SK-N-SH treated with all-trans-retinoic acid at 6 μM for 48 hours (cell line): ENCODE measurements at regions not wholly inside any gene's neighbourhood (a gene's known extent, or its start where the extent isn't known, plus 50 kb on each side); places are given as distances from the start of the nearest gene placed in this dataset.
"Not testable (repeated sequence)": the region's sequence is repeated elsewhere in the genome, so short reads cannot be mapped to it uniquely, and the experiment has no call there.

ENCODE experiments used
- ATAC-seq: fragments of 200-7000 bp; cut with Tn5 transposase; 3 replicates; pipeline ENCODE4 v1.9.1; 2020; ENCODE audit warnings: mild to moderate bottlenecking, moderate library complexity
- ARNTL ChIP-seq: fragments of 450-650 bp; formaldehyde crosslinking; IDR thresholded peaks from 2 replicates; pipeline ENCODE4 v1.5.0; 2020; ENCODE audit warnings: low read depth, mild to moderate bottlenecking, moderate library complexity, borderline replicate concordance
- CREB5 ChIP-seq: fragments of 250-450 bp; sonication (Bioruptor Pico); IDR thresholded peaks from 2 replicates; pipeline ENCODE4 v1.5.1; 2020; ENCODE audit warnings: low read depth, mild to moderate bottlenecking, moderate library complexity
- CSRNP3 ChIP-seq: fragments of 250-450 bp; sonication (Bioruptor Pico); IDR thresholded peaks from 2 replicates; pipeline ENCODE4 v1.5.1; 2021; ENCODE audit warnings: mild to moderate bottlenecking, moderate library complexity
- ESRRG ChIP-seq: fragments of 250-450 bp; sonication (Bioruptor Pico); IDR thresholded peaks from 2 replicates; pipeline ENCODE4 v1.6.1; 2021; ENCODE audit warnings: mild to moderate bottlenecking
- GLIS3 ChIP-seq: fragments of 250-450 bp; sonication (Bioruptor Pico); IDR thresholded peaks from 2 replicates; pipeline ENCODE4 v1.5.0; 2020; ENCODE audit warnings: mild to moderate bottlenecking, moderate library complexity
- ISL1 ChIP-seq: fragments of 250-450 bp; sonication (Bioruptor Pico); IDR thresholded peaks from 2 replicates; pipeline ENCODE4 v2.1.2; 2022; ENCODE audit warnings: mild to moderate bottlenecking, moderate library complexity
- PATZ1 ChIP-seq: fragments of 250-450 bp; sonication (Bioruptor Pico); IDR thresholded peaks from 2 replicates; pipeline ENCODE4 v1.8.0; 2020; ENCODE audit warnings: mild to moderate bottlenecking, moderate library complexity, borderline replicate concordance
- POU6F1 ChIP-seq: fragments of 250-450 bp; sonication (Bioruptor Pico); IDR thresholded peaks from 2 replicates; pipeline ENCODE4 v1.8.0; 2021; ENCODE audit warnings: low read depth, mild to moderate bottlenecking, moderate library complexity, borderline replicate concordance
- PPARA ChIP-seq: fragments of 250-450 bp; sonication (Bioruptor Pico); IDR thresholded peaks from 2 replicates; pipeline ENCODE4 v1.5.0; 2020; ENCODE audit warnings: mild to moderate bottlenecking, borderline replicate concordance
- RARB ChIP-seq: fragments of 250-450 bp; sonication (Bioruptor Pico); IDR thresholded peaks from 2 replicates; pipeline ENCODE4 v1.8.0; 2021; ENCODE audit warnings: mild to moderate bottlenecking, moderate library complexity
- SNAI2 ChIP-seq: fragments of 250-450 bp; sonication (Bioruptor Pico); IDR thresholded peaks from 2 replicates; pipeline ENCODE4 v1.5.0; 2020; ENCODE audit warnings: mild to moderate bottlenecking, moderate library complexity
- TCF4 ChIP-seq: fragments of 250-450 bp; sonication (Bioruptor Pico); IDR thresholded peaks from 2 replicates; pipeline ENCODE4 v1.8.0; 2021; ENCODE audit warnings: mild to moderate bottlenecking, moderate library complexity, borderline replicate concordance
- TSHZ2 ChIP-seq: fragments of 250-450 bp; sonication (Bioruptor Pico); IDR thresholded peaks from 2 replicates; pipeline ENCODE4 v1.5.0; 2020; ENCODE audit warnings: mild to moderate bottlenecking, moderate library complexity
- ZC3H10 ChIP-seq: fragments of 250-450 bp; sonication (Bioruptor Pico); IDR thresholded peaks from 2 replicates; pipeline ENCODE4 v1.5.1; 2021; ENCODE audit warnings: mild to moderate bottlenecking, moderate library complexity
- ZFP3 ChIP-seq: fragments of 250-450 bp; sonication (Bioruptor Pico); IDR thresholded peaks from 2 replicates; pipeline ENCODE4 v1.5.0; 2020; ENCODE audit warnings: mild to moderate bottlenecking, moderate library complexity
- ZFP30 ChIP-seq: fragments of 450-650 bp; formaldehyde crosslinking; IDR thresholded peaks from 2 replicates; pipeline ENCODE4 v1.5.0; 2022; ENCODE audit warnings: mild to moderate bottlenecking, moderate library complexity
- ZNF565 ChIP-seq: fragments of 450-650 bp; formaldehyde crosslinking; conservative IDR thresholded peaks from 2 replicates; pipeline ENCODE4 v1.5.0; 2020; ENCODE audit warnings: low read depth, mild to moderate bottlenecking, moderate library complexity
- ZNF70 ChIP-seq: fragments of 450-650 bp; formaldehyde crosslinking; IDR thresholded peaks from 2 replicates; pipeline ENCODE4 v1.5.0; 2020; ENCODE audit warnings: mild to moderate bottlenecking, moderate library complexity
- ZNF8 ChIP-seq: fragments of 450-650 bp; formaldehyde crosslinking; IDR thresholded peaks from 2 replicates; pipeline ENCODE4 v1.5.0; 2020; ENCODE audit warnings: mild to moderate bottlenecking, moderate library complexity

GRCh38 chr6:135606392-135606791, 108.9 kb upstream of the AHI1 start (continued):
- TF ChIP-seq CREB5 (CRISPR knock-in tag) (no peak), ISL1 (no peak), ZNF70 (no peak), ZNF565 (CRISPR knock-in tag) (no peak), ZFP30 (CRISPR knock-in tag) (no peak)
- TF ChIP-seq, all 23 proteins: peak for 0

- TF ChIP-seq ISL1 (no peak), GLIS3 (no peak), PPARA (no peak), ZNF565 (CRISPR knock-in tag) (no peak), CSRNP3 (CRISPR knock-in tag) (no peak), ZNF8 (no peak), ZFP30 (CRISPR knock-in tag) (no peak), RARB (no peak), PATZ1 (CRISPR knock-in tag) (no peak)
- ATAC-seq, result no peak
Observed at GRCh38 chr6:135608031-135608430, 110.5 kb upstream of the AHI1 start.

- not testable (repeated sequence) for ATAC-seq
Observed at GRCh38 chr6:135610192-135610591, 112.7 kb upstream of the AHI1 start.

GRCh38 chr6:135616655-135617054, 119.1 kb upstream of the AHI1 start:
- no peak for TF ChIP-seq CREB5 (CRISPR knock-in tag)
- no peak for TF ChIP-seq ARNTL (CRISPR knock-in tag)
- no peak for TF ChIP-seq ZNF70
- no peak for TF ChIP-seq ZFP3 (CRISPR knock-in tag)
- TF ChIP-seq TSHZ2 (CRISPR knock-in tag), result no peak
- no peak for TF ChIP-seq ZC3H10 (CRISPR knock-in tag)
- no peak for TF ChIP-seq POU6F1
- TF ChIP-seq PATZ1 (CRISPR knock-in tag), result no peak
- TF ChIP-seq TCF4 (CRISPR knock-in tag), result no peak
- no peak for TF ChIP-seq SNAI2 (CRISPR knock-in tag)
- TF ChIP-seq ESRRG (CRISPR knock-in tag), result no peak
- TF ChIP-seq ZNF8, result no peak
- peak; percentile 27; the same call in 1 of the 3 replicates for ATAC-seq
